H1 (cell line): ENCODE measurements at regions not wholly inside any gene's neighbourhood (a gene's known extent, or its start where the extent isn't known, plus 50 kb on each side); places are given as distances from the start of the nearest gene placed in this dataset.

Experiments used
- NRF1 ChIP-seq: IDR thresholded peaks from 2 replicates; pipeline ENCODE4 v1.6.1; 2011; ENCODE audit warnings: mild to moderate bottlenecking, low read depth, low read length, improper control_type of control experiment

DNA sequence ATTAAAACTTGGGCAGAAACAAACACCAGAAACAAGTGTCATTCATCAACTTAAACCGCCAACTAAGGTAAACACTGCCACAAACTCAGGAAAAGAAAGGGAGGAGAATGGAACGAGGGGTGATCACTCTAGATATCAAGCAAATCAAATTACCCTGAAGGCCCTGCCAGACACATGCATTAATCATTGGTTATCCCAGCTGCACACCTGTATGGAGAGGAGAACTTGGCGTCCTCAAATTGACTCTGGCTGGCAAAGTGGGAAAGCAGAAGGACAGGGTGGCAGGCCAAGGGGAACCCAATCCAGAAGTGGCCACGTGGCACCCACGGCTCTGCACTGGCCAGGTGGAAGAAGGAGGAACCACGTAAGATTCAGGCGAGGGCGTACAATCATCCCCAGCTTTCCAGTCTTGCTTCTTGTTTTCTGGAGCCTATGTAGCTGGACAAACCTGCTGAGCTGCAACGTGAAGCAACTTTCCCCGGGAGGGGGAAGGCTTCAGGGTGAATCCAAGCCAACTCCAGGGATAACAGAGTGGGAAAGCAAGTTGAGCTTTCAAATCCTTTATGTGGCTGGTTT, 156.2 kb upstream of the JARID2 start (continued):
- TF ChIP-seq NRF1 = no peak
